Esophagus squamous epithelium (tissue), 4 donors: ENCODE measurements at regions not wholly inside any gene's neighbourhood (a gene's known extent, or its start where the extent isn't known, plus 50 kb on each side); places are given as distances from the start of the nearest gene placed in this dataset.

Experiments
- CTCF ChIP-seq, 6 experiments: fragments of 450-650 bp in 4 of 6; fragments of 200-600 bp in 2 of 6; sonication (generic) in 2 of 6; IDR thresholded peaks; one replicate each; pipeline ENCODE4 v1.5.1; 2016 to 2019; ENCODE audit warnings: antibody characterized with exemption in 6 of 6, mild to moderate bottlenecking in 4 of 6, moderate library complexity in 4 of 6
- POLR2A ChIP-seq, 4 donors: fragments of 450-650 bp; IDR thresholded peaks; one replicate each; pipeline ENCODE4 v1.6.1; 2017; ENCODE audit warnings: antibody characterized with exemption in 4 of 4, mild to moderate bottlenecking in 4 of 4, moderate library complexity in 3 of 4

GRCh38 chr22:23380230-23380573 lies 199.9 kb downstream of the IGLL1 start:
- no peak for TF ChIP-seq CTCF (IDR thresholded peaks at IDR 0.05)
- no peak for TF ChIP-seq POLR2A (IDR thresholded peaks at IDR 0.05)
